ENCODE measurements at regions not wholly inside any gene's neighbourhood (a gene's known extent, or its start where the extent isn't known, plus 50 kb on each side); places are given as distances from the start of the nearest gene placed in this dataset.

- intact Hi-C loops (cut with micrococcal nuclease; ENCODE audit: unreplicated experiment) = no loop called here
- BruUV-seq (replicated peaks) = no TSS peak
- Mint-ChIP-seq H3K9me3 (ENCODE audit: low read depth, unreplicated experiment) (no peaks in the 10 kb centered on the region), H3K4me3 (ENCODE audit: low read depth, unreplicated experiment) (no peak overlapping the region), H3K36me3 (ENCODE audit: insufficient read depth, unreplicated experiment) (no peaks in the 10 kb centered on the region), H3K27ac (ENCODE audit: unreplicated experiment) (no peak overlapping the region), H3K4me1 (ENCODE audit: low read depth, unreplicated experiment) (no peaks in the 10 kb centered on the region), H3K27me3 (ENCODE audit: unreplicated experiment) (no peaks in the 10 kb centered on the region)
- no peak for DNase-seq
- TF ChIP-seq CTCF (IDR thresholded peaks at IDR 0.05; ENCODE audit: unreplicated experiment) = no peak
- CTCF ChIA-PET = no interaction called here
Measured at GRCh38 chr4:36426741-36427140, 145.3 kb downstream of the DTHD1 start.

- CTCF ChIA-PET = no interaction called here
- no peaks in the 10 kb centered on the region for H3K36me3 Mint-ChIP-seq (ENCODE audit: insufficient read depth, unreplicated experiment)
- H3K27me3 Mint-ChIP-seq (ENCODE audit: unreplicated experiment) = no peaks in the 10 kb centered on the region
- H3K27ac Mint-ChIP-seq (ENCODE audit: unreplicated experiment) = no peak overlapping the region
- DNase-seq = no peak
- no peak overlapping the region for H3K4me3 Mint-ChIP-seq (ENCODE audit: low read depth, unreplicated experiment)
- no peak for TF ChIP-seq CTCF (IDR thresholded peaks at IDR 0.05; ENCODE audit: unreplicated experiment)
- BruUV-seq (replicated peaks) = no TSS peak
- H3K9me3 Mint-ChIP-seq (ENCODE audit: low read depth, unreplicated experiment) = no peaks in the 10 kb centered on the region
- H3K4me1 Mint-ChIP-seq (ENCODE audit: low read depth, unreplicated experiment) = no peaks in the 10 kb centered on the region
- intact Hi-C loops (cut with micrococcal nuclease; ENCODE audit: unreplicated experiment) = no loop called here
Measured at GRCh38 chr4:36427696-36428095, 146.3 kb downstream of the DTHD1 start.

- H3K4me3 Mint-ChIP-seq (ENCODE audit: low read depth, unreplicated experiment) = no peak overlapping the region
- no peaks in the 10 kb centered on the region for H3K36me3 Mint-ChIP-seq (ENCODE audit: insufficient read depth, unreplicated experiment)
- no peaks in the 10 kb centered on the region for H3K4me1 Mint-ChIP-seq (ENCODE audit: low read depth, unreplicated experiment)
- no TSS peak for BruUV-seq (replicated peaks)
- H3K27me3 Mint-ChIP-seq (ENCODE audit: unreplicated experiment) = no peaks in the 10 kb centered on the region
- no peak for DNase-seq
- CTCF ChIA-PET = no interaction called here
- intact Hi-C loops (cut with micrococcal nuclease; ENCODE audit: unreplicated experiment) = no loop called here
- H3K9me3 Mint-ChIP-seq (ENCODE audit: low read depth, unreplicated experiment) = no peaks in the 10 kb centered on the region
- no peak overlapping the region for H3K27ac Mint-ChIP-seq (ENCODE audit: unreplicated experiment)
- TF ChIP-seq CTCF (IDR thresholded peaks at IDR 0.05; ENCODE audit: unreplicated experiment) = no peak
Measured at GRCh38 chr4:36432586-36432985, 151.2 kb downstream of the DTHD1 start.

- Mint-ChIP-seq H3K36me3 (ENCODE audit: insufficient read depth, unreplicated experiment) (no peaks in the 10 kb centered on the region), H3K4me3 (ENCODE audit: low read depth, unreplicated experiment) (no peak overlapping the region), H3K4me1 (ENCODE audit: low read depth, unreplicated experiment) (no peaks in the 10 kb centered on the region), H3K27me3 (ENCODE audit: unreplicated experiment) (peaks cover 23% of the 10 kb centered on the region), H3K9me3 (ENCODE audit: low read depth, unreplicated experiment) (peaks cover 3% of the 10 kb centered on the region), H3K27ac (ENCODE audit: unreplicated experiment) (no peak overlapping the region)
- no peak for TF ChIP-seq CTCF (IDR thresholded peaks at IDR 0.05; ENCODE audit: unreplicated experiment)
- CTCF ChIA-PET = no interaction called here
- intact Hi-C loops (cut with micrococcal nuclease; ENCODE audit: unreplicated experiment) = no loop called here
- BruUV-seq (replicated peaks) = no TSS peak
- no peak for DNase-seq
Measured at GRCh38 chr4:36439556-36439955, 158.1 kb downstream of the DTHD1 start.

GRCh38 chr4:36445480-36445879 lies 164.1 kb downstream of the DTHD1 start:
- no peak overlapping the region for H3K4me3 Mint-ChIP-seq (ENCODE audit: low read depth, unreplicated experiment)
- TF ChIP-seq CTCF (IDR thresholded peaks at IDR 0.05; ENCODE audit: unreplicated experiment) = no peak
- H3K4me1 Mint-ChIP-seq (ENCODE audit: low read depth, unreplicated experiment) = no peaks in the 10 kb centered on the region
- no peak for DNase-seq
- no peak overlapping the region for H3K27ac Mint-ChIP-seq (ENCODE audit: unreplicated experiment)
- intact Hi-C loops (cut with micrococcal nuclease; ENCODE audit: unreplicated experiment) = no loop called here
- CTCF ChIA-PET = no interaction called here
- H3K9me3 Mint-ChIP-seq (ENCODE audit: low read depth, unreplicated experiment) = peaks cover 3% of the 10 kb centered on the region
- BruUV-seq (replicated peaks) = no TSS peak
- H3K27me3 Mint-ChIP-seq (ENCODE audit: unreplicated experiment) = peaks cover 13% of the 10 kb centered on the region
- no peaks in the 10 kb centered on the region for H3K36me3 Mint-ChIP-seq (ENCODE audit: insufficient read depth, unreplicated experiment)

Measured in Calu3 (cell line).